ENCODE measurements at regions not wholly inside any gene's neighbourhood (a gene's known extent, or its start where the extent isn't known, plus 50 kb on each side); places are given as distances from the start of the nearest gene placed in this dataset.
"Not testable (repeated sequence)": the region's sequence is repeated elsewhere in the genome, so short reads cannot be mapped to it uniquely, and the experiment has no call there.

DNA sequence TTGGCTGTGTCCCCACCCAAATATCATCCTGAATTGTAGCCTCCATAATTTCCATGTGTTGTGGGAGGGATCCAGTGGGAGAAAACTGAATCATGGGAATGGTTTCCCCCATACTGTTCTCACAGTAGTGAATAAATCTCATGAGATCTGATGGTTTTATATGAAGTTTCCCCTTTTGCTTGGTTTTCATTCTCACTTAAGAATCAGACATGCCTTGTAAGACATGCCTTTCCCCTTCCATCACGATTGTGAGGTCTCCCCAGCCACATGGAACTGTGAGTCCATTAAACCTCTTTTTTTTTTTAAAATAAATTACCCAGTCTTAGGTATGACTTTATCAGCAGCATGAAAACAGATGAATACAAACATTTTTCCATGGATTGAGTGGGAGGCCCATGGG, 652.9 kb downstream of the ETNK1 start:
- DNase-seq (ENCODE audit: extremely low read depth in 1 of 11, low read depth in 9 of 11, low spot score in 4 of 11), result no peak

DNA sequence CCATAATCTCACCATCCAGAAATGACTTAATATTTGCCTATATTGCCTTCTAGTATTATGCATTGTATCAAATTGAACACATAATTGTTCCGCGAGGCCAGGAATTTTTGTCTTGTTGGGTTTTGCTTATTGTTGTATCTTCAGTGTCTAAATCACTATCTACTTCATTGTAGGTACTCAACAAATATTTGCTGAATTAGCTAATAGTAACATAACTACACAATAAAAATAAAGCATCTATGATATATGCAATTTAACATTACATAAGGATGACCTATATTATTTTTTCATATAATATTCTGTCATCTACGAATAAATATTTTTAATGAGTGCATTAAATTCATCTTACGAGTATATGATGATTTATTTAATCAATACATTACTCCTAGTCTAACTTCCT, 656.3 kb downstream of the ETNK1 start:
- no peak for DNase-seq (ENCODE audit: extremely low read depth in 1 of 11, low read depth in 9 of 11, low spot score in 4 of 11)

DNA sequence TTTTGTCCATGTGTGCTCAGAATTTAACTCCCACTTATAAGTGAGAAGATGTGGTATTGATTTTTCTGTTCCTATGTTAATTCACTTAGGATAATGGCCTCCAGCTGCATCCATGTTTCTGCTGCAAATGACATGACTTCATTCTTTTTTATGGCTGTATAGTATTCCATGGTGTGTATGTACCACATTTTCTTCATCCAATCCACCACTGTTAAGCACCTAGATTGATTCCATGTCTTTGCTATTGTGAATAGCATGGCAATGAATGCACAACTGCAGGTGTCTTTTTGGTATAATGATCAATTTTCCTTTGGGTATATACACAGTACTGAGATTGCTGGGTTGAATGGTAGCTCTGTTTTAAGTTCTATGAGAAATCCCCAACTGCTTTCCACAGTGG, 657.7 kb downstream of the ETNK1 start:
- DNase-seq (ENCODE audit: extremely low read depth in 1 of 11, low read depth in 9 of 11, low spot score in 4 of 11), result no peak

DNA sequence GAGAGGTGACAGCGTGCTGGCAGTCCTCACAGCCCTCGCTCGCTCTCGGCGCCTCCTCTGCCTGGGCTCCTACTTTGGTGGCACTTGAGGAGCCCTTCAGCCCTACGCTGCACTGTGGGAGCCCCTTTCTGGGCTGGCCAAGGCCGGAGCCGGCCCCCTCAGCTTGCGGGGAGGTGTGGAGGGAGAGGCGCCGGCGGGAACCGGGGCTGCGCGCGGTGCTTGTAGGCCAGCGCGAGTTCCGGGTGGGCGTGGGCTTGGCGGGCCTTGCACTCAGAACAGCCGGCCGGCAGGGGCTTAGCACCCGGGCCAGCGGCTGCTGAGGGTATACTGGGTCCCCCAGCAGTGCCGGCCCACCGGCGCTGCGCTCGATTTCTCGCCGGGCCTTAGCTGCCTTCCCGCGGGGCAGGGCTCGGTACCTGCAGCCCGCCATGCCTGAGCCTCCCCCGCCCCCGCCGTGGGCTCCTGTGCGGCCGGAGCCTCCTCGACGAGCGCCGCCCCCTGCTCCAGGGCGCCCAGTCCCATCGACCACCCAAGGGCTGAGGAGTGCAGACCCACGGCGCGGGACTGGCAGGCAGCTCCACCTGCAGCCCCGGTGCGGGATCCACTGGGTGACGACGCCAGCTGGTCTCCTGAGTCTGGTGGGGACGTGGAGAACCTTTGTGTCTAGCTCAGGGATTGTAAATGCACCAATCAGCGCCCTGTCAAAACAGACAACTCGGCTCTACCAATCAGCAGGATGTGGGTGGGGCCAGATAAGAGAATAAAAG, 661.0 kb downstream of the ETNK1 start:
- not testable (repeated sequence) for DNase-seq (ENCODE audit: extremely low read depth in 1 of 11, low read depth in 9 of 11, low spot score in 4 of 11)

GRCh38 chr12:23290627-23291330, 658.7 kb downstream of the SOX5 start:
- no peak for DNase-seq (ENCODE audit: extremely low read depth in 1 of 11, low read depth in 9 of 11, low spot score in 4 of 11)

GRCh38 chr12:23303220-23303619, 646.2 kb downstream of the SOX5 start:
- no peak for DNase-seq (ENCODE audit: extremely low read depth in 1 of 11, low read depth in 9 of 11, low spot score in 4 of 11)

GRCh38 chr12:23303821-23304220, 645.6 kb downstream of the SOX5 start:
- DNase-seq (ENCODE audit: extremely low read depth in 1 of 11, low read depth in 9 of 11, low spot score in 4 of 11), result no peak

DNA sequence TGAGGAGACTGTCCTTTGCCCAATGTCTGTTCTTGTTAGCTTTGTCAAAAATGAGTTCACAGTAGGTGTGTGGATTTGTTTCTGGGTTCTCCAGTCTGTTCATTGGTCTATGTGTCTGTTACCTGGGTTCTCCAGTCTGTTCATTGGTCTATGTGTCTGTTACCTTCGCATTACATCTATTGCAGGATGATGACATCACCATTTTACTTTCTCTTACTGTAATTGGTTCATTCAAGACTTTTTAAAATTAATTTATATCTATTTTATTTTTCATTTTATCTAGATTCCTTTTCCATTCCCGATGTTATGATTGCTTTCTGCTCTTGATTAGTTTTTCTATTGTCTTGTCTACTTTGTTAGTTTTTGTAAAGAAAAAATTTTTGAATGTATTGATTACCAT, 615.5 kb downstream of the SOX5 start:
- DNase-seq (ENCODE audit: extremely low read depth in 1 of 11, low read depth in 9 of 11, low spot score in 4 of 11), result no peak

- no peak for DNase-seq (ENCODE audit: extremely low read depth in 1 of 11, low read depth in 9 of 11, low spot score in 4 of 11)
Observed at GRCh38 chr12:23335593-23335992, 613.9 kb downstream of the SOX5 start.

DNA sequence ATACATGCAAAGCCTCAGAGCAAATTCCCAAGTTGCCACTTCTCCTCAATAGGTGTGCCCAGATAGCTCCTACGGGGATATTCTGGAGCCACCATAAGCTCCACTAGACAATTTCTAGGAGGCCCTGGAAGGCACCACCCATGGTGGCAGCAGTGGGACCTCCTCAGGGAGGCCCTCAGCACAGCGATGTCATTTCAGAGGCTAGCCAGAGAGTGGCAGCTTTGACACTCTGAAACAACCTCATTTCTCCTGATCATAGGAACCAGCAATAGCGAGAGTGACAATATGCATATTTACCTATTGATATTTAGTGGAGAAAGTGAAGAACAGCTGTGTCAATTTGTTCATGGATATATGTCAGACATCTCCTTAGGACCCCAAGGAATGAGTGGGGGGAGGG, 612.3 kb downstream of the SOX5 start:
- no peak for DNase-seq (ENCODE audit: extremely low read depth in 1 of 11, low read depth in 9 of 11, low spot score in 4 of 11)

DNA sequence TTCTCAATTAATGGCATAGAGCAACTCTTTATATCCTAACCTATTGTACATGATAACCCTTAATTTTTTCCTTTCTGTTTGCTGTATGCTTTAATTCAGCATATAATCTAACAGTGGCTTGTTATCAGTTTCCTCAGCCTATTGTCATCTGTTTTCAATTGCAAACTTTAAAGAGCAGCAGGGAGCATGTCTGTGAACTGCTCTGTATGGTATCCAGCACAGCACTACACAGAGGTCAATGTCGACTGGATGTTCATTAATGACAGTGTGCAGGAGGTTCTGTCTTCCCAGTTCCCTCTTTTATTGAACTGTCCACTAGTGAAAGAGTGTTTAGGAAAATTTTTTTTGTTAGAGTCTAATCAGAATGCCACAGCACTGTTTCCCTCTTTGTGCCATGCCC, 609.1 kb downstream of the SOX5 start:
- no peak for DNase-seq (ENCODE audit: extremely low read depth in 1 of 11, low read depth in 9 of 11, low spot score in 4 of 11)

GRCh38 chr12:23342407-23342806, 607.1 kb downstream of the SOX5 start:
- no peak for DNase-seq (ENCODE audit: extremely low read depth in 1 of 11, low read depth in 9 of 11, low spot score in 4 of 11)

- DNase-seq (ENCODE audit: extremely low read depth in 1 of 11, low read depth in 9 of 11, low spot score in 4 of 11), result no peak
Observed at GRCh38 chr12:23349564-23349963, 599.9 kb downstream of the SOX5 start.

GRCh38 chr12:23350808-23351207, 598.7 kb downstream of the SOX5 start:
- no peak for DNase-seq (ENCODE audit: extremely low read depth in 1 of 11, low read depth in 9 of 11, low spot score in 4 of 11)

- no peak for DNase-seq (ENCODE audit: extremely low read depth in 1 of 11, low read depth in 9 of 11, low spot score in 4 of 11)
Observed at GRCh38 chr12:23352670-23353069, 596.8 kb downstream of the SOX5 start.

GRCh38 chr12:23354800-23355199, 594.7 kb downstream of the SOX5 start:
- DNase-seq (ENCODE audit: extremely low read depth in 1 of 11, low read depth in 9 of 11, low spot score in 4 of 11), result no peak

GRCh38 chr12:23356440-23356839, 593.0 kb downstream of the SOX5 start:
- DNase-seq (ENCODE audit: extremely low read depth in 1 of 11, low read depth in 9 of 11, low spot score in 4 of 11), result no peak

GRCh38 chr12:23356927-23357708, 592.4 kb downstream of the SOX5 start:
- DNase-seq (ENCODE audit: extremely low read depth in 1 of 11, low read depth in 9 of 11, low spot score in 4 of 11), result no peak

GRCh38 chr12:23359975-23360701, 589.3 kb downstream of the SOX5 start:
- DNase-seq (ENCODE audit: extremely low read depth in 1 of 11, low read depth in 9 of 11, low spot score in 4 of 11), result peak in 7 of 11 donors; percentile 24 to 61 (median 45)
